Hepatocyte (in vitro differentiated cells): ENCODE measurements at regions not wholly inside any gene's neighbourhood (a gene's known extent, or its start where the extent isn't known, plus 50 kb on each side); places are given as distances from the start of the nearest gene placed in this dataset.
"Not testable (repeated sequence)": the region's sequence is repeated elsewhere in the genome, so short reads cannot be mapped to it uniquely, and the experiment has no call there.

Source experiments
- DNase-seq: peaks from one replicate; pipeline ENCODE4 v3.0.0-alpha.2; 2016; ENCODE audit warnings: low spot score
- H2AFZ ChIP-seq: fragments of 200-600 bp; sonication (generic); 2 replicates; pipeline ENCODE4 v1.6.0; 2016; ENCODE audit warnings: antibody characterized with exemption, mild to moderate bottlenecking
- H3K27ac ChIP-seq: fragments of 200-600 bp; sonication (generic); 2 replicates; pipeline ENCODE4 v1.5.1; 2016; ENCODE audit warnings: mild to moderate bottlenecking
- H3K27me3 ChIP-seq: fragments of 200-600 bp; sonication (generic); 2 replicates; pipeline ENCODE4 v1.6.1; 2016
- H3K36me3 ChIP-seq: fragments of 200-600 bp; sonication (generic); replicated peaks from 2 replicates; pipeline ENCODE4 v1.5.1; 2016; ENCODE audit warnings: low read depth; ENCODE audit not compliant: insufficient read depth
- H3K4me1 ChIP-seq: fragments of 200-600 bp; sonication (generic); 2 replicates; pipeline ENCODE4 v1.5.1; 2016; ENCODE audit warnings: mild to moderate bottlenecking, moderate library complexity; ENCODE audit not compliant: insufficient read depth
- H3K4me2 ChIP-seq: fragments of 200-600 bp; sonication (generic); 2 replicates; pipeline ENCODE4 v1.6.0; 2016
- H3K4me3 ChIP-seq: fragments of 200-600 bp; sonication (generic); 2 replicates; pipeline ENCODE4 v1.5.1; 2016; ENCODE audit warnings: mild to moderate bottlenecking
- H3K79me2 ChIP-seq: fragments of 200-600 bp; sonication (generic); 2 replicates; pipeline ENCODE4 v1.6.0; 2017; ENCODE audit warnings: mild to moderate bottlenecking
- H3K9me2 ChIP-seq: fragments of 200-600 bp; sonication (generic); replicated peaks from 2 replicates; pipeline ENCODE4 v1.6.0; 2017; ENCODE audit warnings: mild to moderate bottlenecking; ENCODE audit not compliant: insufficient read depth
- H3K9me3 ChIP-seq: fragments of 200-600 bp; sonication (generic); 2 replicates; pipeline ENCODE4 v1.5.1; 2016; ENCODE audit warnings: low read depth, mild to moderate bottlenecking
- H4K20me1 ChIP-seq: fragments of 200-600 bp; sonication (generic); 2 replicates; pipeline ENCODE4 v1.6.0; 2016; ENCODE audit warnings: mild to moderate bottlenecking; ENCODE audit not compliant: insufficient read depth, poor library complexity, severe bottlenecking
- EZH2 ChIP-seq: fragments of 200-600 bp; sonication (generic); IDR thresholded peaks from 2 replicates; pipeline ENCODE4 v1.6.1; 2016; ENCODE audit warnings: antibody characterized with exemption, mild to moderate bottlenecking, borderline replicate concordance
- EZH2phosphoT487 ChIP-seq: fragments of 200-600 bp; sonication (generic); IDR thresholded peaks from one replicate; pipeline ENCODE4 v1.6.1; 2018; ENCODE audit warnings: antibody characterized with exemption, mild to moderate bottlenecking, low read depth, moderate library complexity; ENCODE audit not compliant: unreplicated experiment, severe bottlenecking
- WGBS: methylation state at CpG from one replicate; pipeline ENCODE4 v1.1.6; 2016; ENCODE audit warnings: low lambda C conversion rate; ENCODE audit errors: missing lambda C conversion rate; 5-methylcytosine and 5-hydroxymethylcytosine counted together
- TF ChIP-seq, protein P1 (sequence below): fragments of 200-600 bp; sonication (generic); IDR thresholded peaks from 2 replicates; pipeline ENCODE4 v1.5.1; 2016; ENCODE audit warnings: antibody characterized with exemption, mild to moderate bottlenecking; ENCODE audit not compliant: poor library complexity

DNA sequence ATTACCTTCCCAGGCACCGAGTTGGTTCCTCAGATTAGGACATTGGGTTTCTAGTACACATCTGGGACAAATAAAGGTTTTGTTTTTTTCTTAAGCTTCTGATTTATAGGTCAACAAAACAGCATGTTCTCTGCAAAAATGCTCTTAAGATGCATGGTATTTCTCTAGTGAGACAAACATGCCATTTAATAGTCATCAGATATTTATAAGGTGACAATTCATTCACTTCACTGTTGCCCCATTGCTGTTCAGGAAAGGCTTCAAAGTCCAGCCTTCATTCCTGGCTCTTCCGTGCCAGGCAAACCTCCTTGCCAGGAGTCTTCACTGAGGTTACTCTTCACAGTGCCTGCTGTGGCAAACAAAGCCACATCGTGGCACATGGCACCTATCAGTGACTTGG, 156.3 kb upstream of the FNDC3A start:
- no peak for DNase-seq

DNA sequence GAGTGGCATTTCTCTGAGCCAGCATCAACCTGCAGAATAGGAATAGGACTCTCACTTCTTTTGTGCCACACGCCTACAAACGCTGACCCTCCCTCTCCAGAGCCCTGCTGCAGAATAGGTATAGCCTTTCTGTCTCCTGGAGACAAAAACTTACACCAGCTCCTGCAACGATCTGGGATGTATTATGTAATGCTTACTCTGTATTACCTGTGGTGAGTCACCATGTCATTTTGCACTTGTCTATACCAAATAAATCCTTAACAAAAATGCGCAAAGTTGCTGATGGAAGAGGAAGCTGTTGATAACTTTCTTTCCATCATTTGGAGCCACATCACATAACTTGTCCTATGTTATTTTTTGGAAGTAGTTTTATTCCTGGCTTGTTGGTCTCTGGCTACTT, 155.8 kb upstream of the FNDC3A start:
- Histone ChIP-seq H3K36me3 (no peaks in the 10 kb centered on the region), H3K9me2 (no peaks in the 10 kb centered on the region), H3K9me3 (no peaks in the 10 kb centered on the region), H3K4me3 (no peak overlapping the region), H3K27ac (no peak overlapping the region), H2AFZ (no peak overlapping the region), H3K27me3 (no peaks in the 10 kb centered on the region), H3K4me1 (peaks cover 24% of the 10 kb centered on the region), H3K4me2 (no peak overlapping the region), H4K20me1 (no peaks in the 10 kb centered on the region), H3K79me2 (no peaks in the 10 kb centered on the region)
- TF ChIP-seq EZH2 (no peak), EZH2phosphoT487 (no peak)
- TF ChIP-seq, protein P1, sequence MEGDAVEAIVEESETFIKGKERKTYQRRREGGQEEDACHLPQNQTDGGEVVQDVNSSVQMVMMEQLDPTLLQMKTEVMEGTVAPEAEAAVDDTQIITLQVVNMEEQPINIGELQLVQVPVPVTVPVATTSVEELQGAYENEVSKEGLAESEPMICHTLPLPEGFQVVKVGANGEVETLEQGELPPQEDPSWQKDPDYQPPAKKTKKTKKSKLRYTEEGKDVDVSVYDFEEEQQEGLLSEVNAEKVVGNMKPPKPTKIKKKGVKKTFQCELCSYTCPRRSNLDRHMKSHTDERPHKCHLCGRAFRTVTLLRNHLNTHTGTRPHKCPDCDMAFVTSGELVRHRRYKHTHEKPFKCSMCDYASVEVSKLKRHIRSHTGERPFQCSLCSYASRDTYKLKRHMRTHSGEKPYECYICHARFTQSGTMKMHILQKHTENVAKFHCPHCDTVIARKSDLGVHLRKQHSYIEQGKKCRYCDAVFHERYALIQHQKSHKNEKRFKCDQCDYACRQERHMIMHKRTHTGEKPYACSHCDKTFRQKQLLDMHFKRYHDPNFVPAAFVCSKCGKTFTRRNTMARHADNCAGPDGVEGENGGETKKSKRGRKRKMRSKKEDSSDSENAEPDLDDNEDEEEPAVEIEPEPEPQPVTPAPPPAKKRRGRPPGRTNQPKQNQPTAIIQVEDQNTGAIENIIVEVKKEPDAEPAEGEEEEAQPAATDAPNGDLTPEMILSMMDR = no peak
- no peak for DNase-seq
- WGBS = 49% methylated on average over 4 of the region's 4 CpGs

More for the DNA sequence above, 156.3 kb upstream of the FNDC3A start:
- Histone ChIP-seq H3K36me3 (no peaks in the 10 kb centered on the region), H3K27ac (no peak overlapping the region), H3K27me3 (no peaks in the 10 kb centered on the region), H3K9me2 (no peaks in the 10 kb centered on the region), H3K4me1 (peaks cover 24% of the 10 kb centered on the region), H3K4me2 (no peak overlapping the region), H3K4me3 (no peak overlapping the region), H3K9me3 (no peaks in the 10 kb centered on the region), H2AFZ (no peak overlapping the region), H3K79me2 (no peaks in the 10 kb centered on the region), H4K20me1 (no peaks in the 10 kb centered on the region)
- TF ChIP-seq EZH2phosphoT487 = no peak
- TF ChIP-seq, protein P1 = no peak
- no peak for TF ChIP-seq EZH2
- 55% methylated on average over 3 of the region's 3 CpGs for WGBS

DNA sequence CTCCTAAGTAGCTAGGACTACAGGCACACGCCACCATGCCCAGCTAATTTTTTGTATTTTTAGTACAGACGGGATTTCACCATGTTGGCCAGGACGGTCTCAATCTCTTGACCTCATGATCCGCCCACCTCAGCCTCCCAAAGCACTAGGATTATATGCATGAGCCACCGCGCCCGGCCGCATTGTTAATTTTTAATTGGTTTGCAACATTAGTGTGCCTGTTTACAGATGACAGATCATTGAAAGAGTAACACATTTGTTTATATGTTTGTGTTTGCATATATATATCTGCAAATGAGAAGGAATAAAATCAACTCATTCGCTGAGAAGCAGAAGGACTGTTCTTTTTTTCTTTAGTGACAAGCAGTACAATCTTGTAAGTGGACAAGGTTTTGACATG, 152.2 kb upstream of the FNDC3A start:
- 90% methylated on average over 9 of the region's 9 CpGs for WGBS
- H3K79me2 ChIP-seq, H3K9me2 ChIP-seq, H3K36me3 ChIP-seq, H3K4me2 ChIP-seq, H4K20me1 ChIP-seq, H3K4me3 ChIP-seq, H2AFZ ChIP-seq, H3K27me3 ChIP-seq, H3K27ac ChIP-seq, DNase-seq, H3K9me3 ChIP-seq: not testable (repeated sequence)
- peaks cover 11% of the 10 kb centered on the region for H3K4me1 ChIP-seq

DNA sequence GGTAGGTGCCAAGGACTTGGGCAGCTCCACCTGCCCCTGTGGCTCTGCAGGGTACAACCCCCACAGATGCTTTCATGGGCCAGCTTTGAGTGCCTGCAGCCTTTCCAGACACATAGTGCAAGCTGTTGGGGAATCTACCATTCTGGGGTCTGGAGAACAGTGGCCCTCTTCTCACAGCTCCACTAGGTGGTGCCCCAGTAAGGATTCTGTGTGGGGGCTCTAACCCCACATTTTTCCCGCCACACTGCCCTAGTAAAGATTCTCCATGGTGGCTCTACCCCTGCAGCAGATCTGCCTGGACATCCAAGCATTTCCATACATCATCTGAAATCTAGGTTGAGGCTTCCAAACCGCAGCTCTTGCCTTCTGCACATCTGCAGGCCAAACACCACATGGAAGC, 149.7 kb upstream of the FNDC3A start:
- H4K20me1 ChIP-seq = no peaks in the 10 kb centered on the region
- no peaks in the 10 kb centered on the region for H3K79me2 ChIP-seq
- no peaks in the 10 kb centered on the region for H3K9me3 ChIP-seq
- TF ChIP-seq, protein P1 = no peak
- TF ChIP-seq EZH2phosphoT487 (no peak), EZH2 (no peak)
- peaks cover 3% of the 10 kb centered on the region for H3K27me3 ChIP-seq
- H3K27ac ChIP-seq = no peak overlapping the region
- H3K4me1 ChIP-seq = no peaks in the 10 kb centered on the region
- H3K4me2 ChIP-seq = no peak overlapping the region
- no peak overlapping the region for H3K4me3 ChIP-seq
- no peak for DNase-seq
- WGBS = 96% methylated on average over 2 of the region's 2 CpGs
- no peaks in the 10 kb centered on the region for H3K36me3 ChIP-seq
- no peaks in the 10 kb centered on the region for H3K9me2 ChIP-seq
- no peak overlapping the region for H2AFZ ChIP-seq

DNA sequence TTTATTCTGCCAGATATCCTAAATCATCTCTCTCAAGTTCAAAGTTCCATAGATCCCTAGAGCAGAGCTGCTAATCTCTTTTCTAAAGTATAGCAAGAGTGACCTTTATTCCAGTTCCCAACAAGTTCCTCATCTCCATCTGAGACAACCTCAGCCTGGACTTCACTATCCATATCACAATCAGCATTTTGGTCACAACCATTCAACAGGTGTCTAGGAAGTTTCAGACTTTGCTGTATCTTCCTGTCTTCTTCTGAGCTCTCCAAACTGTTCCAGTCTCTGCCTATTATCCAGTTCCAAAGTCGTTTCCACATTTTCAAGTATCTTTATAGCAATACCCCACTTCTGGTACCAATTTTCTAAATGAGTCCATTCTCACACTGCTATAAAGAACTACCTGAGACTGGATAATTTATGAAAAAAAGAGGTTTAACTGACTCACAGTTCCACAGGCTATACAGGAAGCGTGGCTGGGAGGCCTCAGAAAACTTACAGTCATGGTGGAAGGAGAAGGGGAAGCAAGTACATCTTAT, 148.7 kb upstream of the FNDC3A start:
- H2AFZ ChIP-seq, DNase-seq, H3K4me2 ChIP-seq, H3K27ac ChIP-seq, H3K79me2 ChIP-seq, H4K20me1 ChIP-seq, H3K36me3 ChIP-seq, H3K9me3 ChIP-seq, H3K4me1 ChIP-seq, H3K4me3 ChIP-seq, H3K27me3 ChIP-seq, H3K9me2 ChIP-seq: not testable (repeated sequence)
- WGBS = 46% methylated on average over 2 of the region's 2 CpGs
